ENCODE measurements at regions not wholly inside any gene's neighbourhood (a gene's known extent, or its start where the extent isn't known, plus 50 kb on each side); places are given as distances from the start of the nearest gene placed in this dataset.

DNA sequence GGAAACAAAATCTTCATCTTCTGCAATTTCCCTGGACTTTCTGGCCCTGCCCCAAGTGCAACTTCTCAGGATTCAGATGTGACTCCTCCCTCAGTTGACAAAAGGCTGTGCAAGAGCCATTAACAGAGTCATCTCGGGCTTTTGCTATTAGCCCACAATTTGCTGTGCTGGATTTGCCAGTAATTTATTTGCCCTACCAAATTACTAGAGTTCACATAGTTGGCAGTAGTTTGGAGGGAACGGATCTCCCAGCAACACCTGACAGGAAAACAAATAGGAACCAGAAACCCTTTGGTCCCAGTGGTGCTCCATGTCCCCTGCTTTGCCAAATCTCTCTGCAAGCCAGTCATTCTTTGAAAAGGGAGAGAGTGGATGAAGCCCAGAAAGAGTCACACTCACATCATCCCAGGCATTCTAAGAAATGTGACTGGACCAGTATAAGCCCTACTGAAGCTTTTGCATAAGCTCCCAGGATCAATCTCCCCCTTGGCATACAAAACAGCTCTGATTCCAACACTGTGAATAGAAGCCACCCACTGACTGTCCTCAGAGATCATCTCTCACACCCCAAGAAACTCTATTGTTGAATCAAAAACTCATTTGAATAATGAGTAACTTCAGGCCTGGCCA lies 350.1 kb upstream of the NBEA start:
- peak; percentile 71 for DNase-seq

DNA sequence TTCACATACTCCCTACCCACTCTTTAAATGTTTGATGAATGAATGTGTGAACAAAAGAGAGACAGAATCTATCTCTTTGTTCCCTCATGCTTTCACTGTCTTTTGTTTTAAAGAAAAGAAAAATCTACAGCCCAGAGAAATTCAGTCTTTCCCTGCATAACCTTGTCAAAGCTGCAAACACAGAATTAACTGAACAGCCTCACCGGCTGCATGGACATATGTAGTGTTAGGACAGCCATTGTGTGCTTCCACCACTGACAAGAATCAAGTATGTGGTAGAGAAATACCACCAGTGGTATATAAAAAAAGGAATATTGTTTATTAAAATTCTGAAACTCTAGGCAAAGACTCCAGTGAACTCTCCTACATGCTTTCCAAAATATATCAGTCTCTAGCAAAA lies 348.4 kb upstream of the NBEA start:
- no peak for DNase-seq

DNA sequence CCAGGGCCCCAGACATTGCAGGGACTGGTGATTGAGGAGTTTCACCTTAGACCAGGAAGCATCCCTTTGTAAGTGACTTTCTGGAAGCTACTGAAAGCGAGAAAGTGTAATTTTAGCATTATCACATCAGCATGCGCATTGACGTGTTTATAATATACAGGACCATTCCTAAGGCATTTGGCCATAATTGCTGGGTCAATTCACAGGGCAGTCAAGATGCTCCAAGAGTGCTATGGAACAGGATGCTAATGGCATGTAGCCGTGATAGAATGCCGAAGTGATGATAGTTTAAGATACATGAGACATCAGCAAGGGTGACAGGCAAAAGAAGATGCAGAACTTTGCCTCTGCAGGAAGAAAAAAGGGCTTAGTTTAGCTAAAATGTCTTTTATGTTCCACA lies 347.6 kb upstream of the NBEA start:
- DNase-seq = no peak

DNA sequence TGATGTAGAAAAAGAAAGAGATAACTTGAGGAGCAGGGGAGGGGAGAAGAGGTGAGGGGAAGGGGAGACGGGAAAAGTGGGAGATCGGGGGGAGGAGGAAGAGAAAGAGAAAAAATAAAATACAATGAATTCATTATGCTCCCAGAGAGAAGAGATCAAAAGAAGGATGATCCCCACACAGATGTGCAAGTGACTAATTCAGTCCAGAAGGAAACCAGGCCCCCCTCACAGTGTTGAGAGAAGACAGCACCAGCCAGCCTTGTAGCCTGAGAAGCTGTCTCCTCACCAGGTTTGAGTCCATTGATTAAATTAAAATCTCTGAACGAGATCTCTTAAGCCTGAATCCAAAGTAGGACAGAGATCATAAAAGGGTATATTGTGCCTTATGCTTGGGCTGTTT lies 333.7 kb upstream of the NBEA start:
- DNase-seq = no peak

DNA sequence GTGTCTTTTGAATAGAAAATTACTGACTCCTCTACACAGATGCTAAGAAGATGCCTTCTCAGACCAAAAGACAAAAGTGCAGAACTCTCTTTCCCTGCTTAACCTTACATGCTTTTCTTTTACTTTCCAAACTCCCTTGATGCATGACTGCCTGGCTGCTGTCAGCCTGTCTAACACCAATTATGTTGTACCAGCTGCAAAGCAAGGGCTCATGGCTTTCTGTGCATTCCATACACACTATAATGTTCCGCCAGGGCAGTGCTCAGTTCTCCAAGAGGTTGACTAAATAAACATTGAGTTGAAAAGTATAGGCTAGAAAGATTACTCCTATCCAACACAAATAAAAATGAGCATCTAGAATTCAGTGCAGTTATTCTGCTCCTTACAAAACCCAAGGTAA lies 330.4 kb upstream of the NBEA start:
- DNase-seq = peak; percentile 50

DNA sequence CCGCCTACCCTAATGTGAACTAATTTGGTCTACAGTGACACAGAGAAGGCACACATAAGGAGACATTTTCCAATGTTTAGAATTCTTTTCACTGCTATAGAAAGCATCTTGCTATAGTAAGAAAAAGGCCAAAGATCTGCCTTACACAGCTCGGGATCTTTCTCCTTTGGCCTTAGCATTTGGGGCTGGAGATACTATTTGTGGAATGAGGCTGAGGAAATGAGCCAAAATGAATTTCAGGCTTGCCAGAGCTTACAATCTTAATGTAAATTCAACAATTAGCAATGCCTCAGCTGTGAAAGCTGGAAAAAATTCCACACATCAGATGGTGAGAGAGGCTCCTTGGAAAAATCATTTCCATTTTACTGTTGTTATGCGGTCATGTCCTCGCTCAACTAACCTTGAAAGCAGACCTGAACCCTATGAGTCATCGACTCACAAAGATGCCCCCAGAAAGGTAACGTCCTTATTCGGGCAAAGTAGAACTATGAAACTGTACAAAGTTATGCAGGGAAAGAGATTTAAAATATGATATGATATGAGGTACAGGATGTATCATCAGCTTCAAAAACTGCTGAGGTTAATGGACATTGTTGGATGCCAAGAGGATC lies 324.5 kb upstream of the NBEA start:
- DNase-seq = no peak

DNA sequence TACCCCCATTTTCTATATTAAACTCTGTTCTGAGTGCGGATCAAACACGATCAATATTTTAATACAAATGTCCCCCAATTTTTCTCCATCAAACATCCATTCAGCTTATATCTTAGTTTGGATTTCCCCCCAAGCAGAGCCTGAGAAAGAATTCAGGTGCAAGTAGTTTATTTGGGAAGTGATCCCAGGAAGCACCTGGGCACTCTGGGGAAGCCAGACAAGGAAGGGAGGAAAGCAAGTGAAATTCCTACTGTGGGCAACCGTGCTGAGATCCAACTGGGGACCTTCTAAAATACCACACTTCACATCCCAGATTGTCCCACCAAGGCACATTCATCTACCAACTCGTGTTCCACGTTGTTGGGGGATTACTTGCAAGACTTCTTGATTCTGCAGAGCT lies 323.4 kb upstream of the NBEA start:
- no peak for DNase-seq

DNA sequence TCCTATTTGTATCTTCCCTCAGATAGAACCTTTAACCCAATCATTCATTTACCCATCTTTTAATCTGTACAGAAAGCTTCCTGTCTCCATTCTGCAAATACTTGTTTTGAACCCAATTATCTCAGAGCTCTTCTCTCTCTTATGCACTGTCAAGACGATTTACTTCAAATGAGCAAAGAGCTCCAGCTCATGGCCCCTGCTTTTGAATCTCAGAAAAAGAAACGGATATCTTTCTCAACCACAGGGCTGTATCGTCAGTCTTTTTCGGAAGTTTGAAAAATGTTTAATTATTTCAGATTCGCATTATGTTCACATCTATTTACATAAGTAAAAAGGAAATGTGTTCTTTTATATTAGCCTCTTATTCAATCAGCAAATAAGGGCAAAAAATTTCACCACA lies 322.7 kb upstream of the NBEA start:
- DNase-seq = no peak

DNA sequence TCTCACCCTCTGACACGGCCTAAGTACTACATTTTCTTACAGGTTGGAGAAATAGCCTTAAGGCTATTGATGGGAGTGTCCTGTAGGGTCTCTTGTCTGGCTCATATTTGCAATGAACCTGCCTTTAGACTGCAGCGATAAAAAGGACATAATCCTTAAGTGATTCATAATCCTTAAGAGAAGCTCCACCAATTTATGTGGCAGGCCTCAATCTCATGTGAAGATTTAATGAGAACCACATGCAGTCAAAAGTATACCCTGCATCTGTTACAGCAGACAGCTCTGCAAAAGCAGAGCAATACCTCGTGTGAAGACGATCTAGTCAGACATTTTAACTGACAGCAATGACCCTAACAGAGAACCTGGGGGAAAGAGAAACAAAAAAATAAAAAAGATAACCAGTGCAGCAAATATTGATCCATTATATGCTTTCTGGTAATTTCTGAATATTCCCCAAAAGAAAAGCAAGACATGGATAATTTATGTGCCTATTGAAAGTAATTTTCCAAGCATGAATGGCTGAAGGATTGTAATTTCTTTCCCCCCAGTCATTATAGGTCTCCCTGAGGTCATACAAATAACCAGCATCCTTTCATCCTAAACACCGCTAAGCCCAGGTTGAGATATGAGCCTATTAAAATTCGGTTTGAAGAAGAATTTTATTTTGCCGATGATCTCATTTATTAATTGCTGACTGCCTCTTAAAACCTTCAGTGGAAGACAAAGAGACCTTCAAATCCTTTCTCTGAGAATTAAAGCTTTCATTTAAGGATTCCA lies 321.8 kb upstream of the NBEA start:
- no peak for DNase-seq

DNA sequence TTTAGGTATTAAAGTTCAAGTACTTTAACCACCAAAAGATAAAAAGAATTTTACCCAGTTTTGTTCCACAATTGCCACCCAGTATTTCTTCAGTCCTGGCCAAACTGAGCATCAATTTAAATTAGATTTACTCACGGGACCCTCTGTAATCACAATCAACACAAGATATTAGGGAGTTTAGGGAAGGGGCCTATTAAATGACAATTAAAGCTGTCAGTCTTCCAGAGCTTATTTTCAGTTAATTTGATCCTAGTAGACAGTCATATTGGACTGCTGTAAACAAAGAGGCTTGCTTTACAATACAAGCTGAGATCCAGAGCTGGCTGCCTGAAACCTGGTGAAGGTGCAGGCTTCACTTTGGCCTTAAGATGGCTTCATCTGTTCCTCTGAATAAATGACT lies 321.2 kb upstream of the NBEA start:
- no peak for DNase-seq

DNA sequence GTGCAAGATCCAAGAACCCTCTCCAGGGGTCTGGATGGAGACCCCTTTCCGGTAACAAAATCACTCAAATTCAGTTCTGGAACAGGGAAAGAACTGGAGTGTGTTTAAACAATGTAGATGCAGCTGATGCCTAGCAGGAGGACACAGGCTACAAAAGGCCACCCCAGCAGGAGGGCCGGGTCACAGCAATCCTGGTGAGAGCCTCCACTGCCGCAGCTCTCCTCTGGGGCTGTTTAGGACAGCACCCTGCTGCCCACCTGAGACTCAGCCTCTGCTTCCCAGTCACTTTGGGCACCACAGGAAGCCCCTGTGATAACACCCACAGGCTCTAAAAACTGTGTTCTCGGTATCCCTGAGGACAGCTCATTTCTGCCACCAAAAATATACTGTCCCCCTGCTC lies 318.7 kb upstream of the NBEA start:
- no peak for DNase-seq

DNA sequence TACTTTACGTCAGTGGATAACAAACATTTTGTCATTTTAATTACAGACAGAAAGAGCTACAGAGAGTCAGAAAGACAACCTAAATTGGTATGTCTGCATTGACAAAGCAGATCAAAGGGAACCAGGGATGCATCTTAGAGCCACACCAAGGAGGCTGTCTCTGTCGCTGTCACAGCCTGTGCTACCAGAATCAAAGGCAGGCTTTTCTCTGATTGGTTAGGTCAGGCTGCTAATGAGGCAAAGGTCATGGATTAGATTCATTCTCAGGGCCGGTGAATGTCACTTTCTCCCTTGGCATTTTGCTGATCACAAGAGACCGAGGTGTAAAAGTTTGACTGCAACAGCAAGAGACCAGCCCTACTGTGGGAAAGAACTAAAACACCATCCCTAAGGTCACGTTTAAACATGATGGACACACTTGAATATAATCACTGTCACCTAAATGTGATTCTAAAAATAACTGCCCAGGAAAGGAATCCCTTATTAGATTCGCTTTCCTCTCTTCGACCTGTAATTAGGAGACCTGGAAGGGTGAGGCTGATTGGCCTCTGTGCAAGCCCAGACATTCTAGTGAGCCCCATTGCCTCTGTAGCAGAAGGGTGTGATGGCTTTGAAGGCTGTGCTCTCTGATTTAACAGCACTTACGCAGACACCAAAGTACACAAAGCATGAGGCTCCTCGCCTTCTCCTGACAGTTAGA lies 314.4 kb upstream of the NBEA start:
- DNase-seq = no peak

DNA sequence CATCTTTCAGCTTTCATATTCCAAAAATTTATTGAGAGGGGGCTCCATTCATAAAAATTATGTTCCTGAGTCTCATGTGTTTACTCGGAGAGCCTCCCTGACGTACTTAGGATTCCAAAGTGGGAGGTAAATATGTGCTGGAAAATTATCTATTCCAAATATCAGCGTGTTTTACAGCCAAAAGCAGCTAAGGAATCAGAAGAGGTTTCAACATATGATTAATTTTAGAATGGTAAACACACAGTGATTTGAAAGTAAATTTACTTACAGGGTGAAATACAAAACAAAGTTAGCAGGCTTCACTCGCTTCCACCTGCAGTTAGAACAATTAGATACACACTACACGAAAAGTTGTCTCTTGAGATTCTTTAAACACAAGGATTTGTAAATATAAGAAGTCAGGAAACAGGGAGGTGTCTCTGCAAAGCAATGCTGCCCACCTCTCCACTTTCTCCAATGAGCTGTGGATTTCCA lies 313.8 kb upstream of the NBEA start:
- DNase-seq = no peak

DNA sequence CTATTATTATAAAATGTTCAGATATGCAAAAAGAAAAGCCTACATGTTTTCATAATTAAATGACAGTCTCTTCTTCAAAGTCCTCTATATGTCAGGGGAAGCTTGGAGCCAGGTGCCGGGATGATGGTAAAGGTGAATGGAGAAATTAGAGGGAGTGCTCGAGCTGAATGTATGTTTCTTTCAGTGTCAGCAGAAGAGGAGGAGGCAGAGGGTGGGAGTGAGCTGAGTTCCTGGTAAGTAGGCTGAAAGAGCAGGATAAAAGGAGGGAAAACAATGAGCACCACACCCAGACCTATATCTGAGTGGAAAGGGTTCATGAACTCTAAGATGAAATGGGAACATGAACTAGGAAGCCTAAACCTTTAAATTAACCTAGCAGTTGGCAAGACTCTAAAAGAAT lies 307.6 kb upstream of the NBEA start:
- DNase-seq = no peak

DNA sequence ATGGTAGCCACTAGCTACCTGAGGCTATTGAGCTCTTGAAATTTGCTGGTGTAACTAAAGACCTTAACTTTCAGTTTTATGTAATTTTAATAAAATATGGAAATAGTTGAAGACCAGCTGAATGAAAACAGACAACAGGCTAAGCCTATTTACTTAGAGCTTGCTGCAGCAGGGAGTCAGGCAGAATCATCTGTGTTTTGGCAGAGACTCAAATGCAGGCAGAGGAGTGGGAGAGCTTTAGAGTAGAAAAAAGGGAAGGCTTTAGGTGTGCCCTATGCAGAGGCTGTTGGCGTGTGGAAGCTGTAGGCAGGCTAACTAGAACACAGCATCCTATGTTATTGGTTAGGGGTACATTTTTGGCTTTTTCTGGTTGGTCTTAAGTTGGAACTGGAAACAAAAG lies 304.9 kb upstream of the NBEA start:
- no peak for DNase-seq

DNA sequence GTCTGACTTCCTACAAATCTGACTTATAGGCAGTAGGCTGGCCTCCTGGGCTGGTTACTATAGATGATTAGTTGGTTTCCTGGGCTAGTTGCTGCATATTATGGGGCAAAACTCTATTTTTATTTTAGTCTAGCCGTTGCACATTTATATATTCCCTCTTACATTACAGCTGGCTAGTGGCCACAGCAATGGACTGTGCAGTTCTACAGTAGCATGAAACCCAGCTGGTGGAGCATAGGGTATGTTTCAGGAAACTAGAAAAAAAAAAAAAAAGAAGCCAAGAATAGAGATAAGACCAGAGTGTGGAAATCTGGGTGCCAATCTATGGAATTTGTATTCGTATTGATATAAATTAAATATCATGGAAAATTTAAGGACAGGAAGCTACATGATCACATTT lies 304.4 kb upstream of the NBEA start:
- DNase-seq = no peak

DNA sequence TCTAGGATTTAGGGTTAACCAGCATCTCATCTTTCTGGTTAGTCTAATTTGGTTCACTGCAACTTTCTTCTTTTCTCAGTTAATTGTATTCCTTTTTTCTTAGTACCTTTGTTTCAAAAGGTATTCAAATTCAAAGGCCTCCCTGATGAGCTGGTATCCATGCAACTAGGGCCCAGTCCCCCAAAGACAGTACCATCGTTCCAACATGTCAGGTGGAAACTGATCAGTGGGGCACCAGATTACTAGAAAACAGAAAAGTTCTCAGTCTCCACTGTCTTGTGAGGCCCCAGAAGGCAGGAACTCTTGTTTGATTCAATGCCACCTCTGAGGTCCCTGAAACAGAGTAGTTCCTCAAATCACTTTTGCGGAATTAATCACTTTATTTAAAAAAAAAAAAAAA lies 303.2 kb upstream of the NBEA start:
- DNase-seq = no peak

DNA sequence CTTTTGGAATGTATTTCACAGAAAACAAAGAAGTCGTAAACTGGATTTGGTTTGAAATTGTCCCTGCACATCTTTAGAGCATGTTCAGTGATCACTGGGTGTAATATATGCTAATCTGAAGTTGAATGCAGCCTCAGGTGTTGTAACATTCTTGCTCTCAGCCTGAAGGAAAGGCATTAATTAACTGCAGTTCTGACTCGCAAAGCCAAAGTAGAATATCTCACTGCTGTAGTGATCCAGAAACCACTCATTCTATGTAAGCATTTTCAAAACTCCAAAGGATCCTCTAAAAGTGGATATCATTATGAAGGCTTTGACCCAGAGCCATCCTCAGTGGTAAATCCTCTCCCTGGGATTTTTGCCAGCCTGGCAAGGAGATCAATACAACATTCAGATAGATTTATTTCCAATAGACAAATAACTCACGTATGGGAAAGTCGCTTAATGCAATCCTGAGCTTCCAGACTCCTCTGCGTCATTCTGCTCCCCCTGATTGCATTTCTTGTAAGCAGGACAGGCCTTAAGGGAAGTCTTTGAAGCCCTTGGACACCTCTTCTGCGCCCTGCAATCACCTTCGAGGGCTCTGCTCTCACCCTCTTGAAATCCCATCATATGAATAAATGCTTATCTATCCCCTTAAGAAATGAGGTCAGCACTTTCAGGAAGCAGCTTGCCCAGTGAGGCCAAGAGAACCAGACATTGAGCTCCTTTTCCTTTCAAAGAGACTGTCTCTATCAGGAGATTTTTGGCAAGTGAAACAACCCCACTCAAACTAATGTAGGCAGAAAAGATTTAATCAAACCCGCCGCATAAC lies 301.7 kb upstream of the NBEA start:
- DNase-seq = no peak

DNA sequence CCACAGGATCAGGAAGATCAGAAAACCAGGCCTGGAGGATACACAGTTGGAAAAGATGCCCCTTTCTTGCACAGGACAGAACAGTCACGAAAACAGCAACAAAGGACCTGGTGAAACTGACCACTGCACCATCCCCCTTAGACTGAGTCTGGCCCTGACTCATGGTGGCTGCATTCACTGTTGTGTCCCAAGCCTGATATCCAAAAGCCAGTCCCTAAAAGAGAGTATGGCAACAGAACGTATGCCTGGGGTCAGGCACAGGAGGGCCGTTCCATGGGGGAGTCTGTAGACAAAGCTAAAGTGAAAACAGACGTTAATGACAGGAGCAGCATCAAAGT lies 301.1 kb upstream of the NBEA start:
- DNase-seq = no peak

DNA sequence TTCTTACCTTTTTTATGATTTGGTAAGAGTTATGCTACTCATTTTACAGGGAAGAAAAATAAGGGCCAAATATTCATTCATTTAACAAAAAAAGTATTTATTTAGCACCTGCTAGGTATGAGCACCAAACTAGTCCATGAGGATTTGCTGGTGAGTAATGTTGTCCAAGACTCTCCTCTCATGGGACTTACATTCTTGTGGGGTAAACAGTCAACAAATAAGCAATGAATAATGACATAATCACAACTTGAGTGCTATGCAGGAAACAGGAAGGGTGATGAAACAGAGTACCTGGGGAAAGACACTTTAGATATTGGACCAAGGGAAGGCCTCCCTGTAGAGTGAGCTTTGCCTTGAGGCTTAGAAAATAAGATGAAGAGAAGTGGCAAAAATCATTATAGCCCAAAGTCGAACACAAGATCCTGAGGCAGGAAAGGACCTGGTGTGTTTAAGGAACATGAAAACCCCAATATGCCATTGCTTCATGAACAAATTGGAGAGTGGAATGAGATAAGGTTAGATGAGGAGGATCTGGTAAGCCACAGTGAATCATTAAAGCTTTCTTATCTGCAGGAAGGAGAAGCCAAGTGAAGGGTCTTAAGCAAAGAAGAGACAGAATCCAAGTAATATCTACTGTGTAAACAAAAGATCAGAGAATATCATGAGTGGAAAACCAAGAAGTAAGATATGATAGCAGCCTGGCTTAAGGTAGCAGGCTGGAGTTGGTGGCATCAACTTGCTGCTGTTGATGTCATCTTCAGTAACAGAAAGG lies 294.5 kb upstream of the NBEA start:
- DNase-seq = no peak

DNA sequence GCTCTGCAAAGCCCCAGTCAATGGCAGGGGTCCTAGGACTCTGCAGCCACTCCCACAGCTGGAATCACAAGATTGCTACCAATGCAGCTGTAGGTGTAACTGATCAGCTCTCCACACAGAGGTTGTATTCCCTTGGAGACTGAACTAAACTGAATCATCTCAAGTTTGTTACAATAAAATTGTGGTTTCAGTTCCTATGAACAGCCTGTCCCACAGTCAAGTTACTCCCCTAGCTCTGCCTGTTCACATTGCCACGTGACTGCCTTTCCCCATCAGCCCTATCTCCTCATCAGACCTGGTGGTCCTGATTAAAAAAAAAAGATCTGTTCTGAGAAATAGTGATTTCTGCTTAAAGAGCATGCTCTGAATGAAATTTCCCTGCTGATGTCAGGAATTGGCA lies 287.9 kb upstream of the NBEA start:
- DNase-seq = no peak

DNA sequence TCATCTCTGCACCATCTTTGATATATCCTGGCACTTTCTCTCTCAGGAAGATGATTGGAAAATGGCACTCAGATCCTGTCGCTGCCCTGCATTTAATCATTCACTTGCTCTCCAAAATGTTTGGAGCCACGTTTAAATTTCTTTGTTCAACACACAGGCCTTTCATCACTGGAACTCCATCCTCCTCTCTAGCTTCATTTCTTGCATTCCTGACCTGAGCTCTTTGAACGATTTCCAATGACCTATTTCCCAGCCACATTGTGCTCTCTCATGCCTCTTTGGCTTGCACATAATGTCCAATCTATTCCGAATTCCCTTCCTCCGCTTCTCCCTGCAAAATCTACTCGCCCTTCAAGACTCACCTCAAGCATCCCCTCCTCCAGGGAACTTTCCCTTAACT lies 287.4 kb upstream of the NBEA start:
- no peak for DNase-seq
